H9 (cell line): ENCODE measurements at regions not wholly inside any gene's neighbourhood (a gene's known extent, or its start where the extent isn't known, plus 50 kb on each side); places are given as distances from the start of the nearest gene placed in this dataset.

Experiments used
- DNase-seq: peaks from one replicate; pipeline ENCODE4 v3.0.0-alpha.2; 2017
- H2AFZ ChIP-seq: one replicate; pipeline ENCODE4 v1.6.1; 2013; ENCODE audit warnings: mild to moderate bottlenecking, low read length, control low read depth, moderate library complexity
- H2AK5ac ChIP-seq: 2 replicates; pipeline ENCODE4 v1.6.1; 2013; ENCODE audit warnings: low read length, control low read depth, mixed read lengths; ENCODE audit not compliant: insufficient read length
- H2BK120ac ChIP-seq: one replicate; pipeline ENCODE4 v1.6.1; 2013; ENCODE audit warnings: low read depth, mild to moderate bottlenecking, low read length, control low read depth, inconsistent platforms; ENCODE audit not compliant: poor library complexity, severe bottlenecking
- H2BK12ac ChIP-seq: 2 replicates; pipeline ENCODE4 v1.6.1; 2013; ENCODE audit warnings: low read length, control low read depth, mixed read lengths, low read depth; ENCODE audit not compliant: insufficient read length
- H2BK15ac ChIP-seq: 2 replicates; pipeline ENCODE4 v1.6.1; 2013; ENCODE audit warnings: low read depth, low read length, control low read depth
- H2BK20ac ChIP-seq: one replicate; pipeline ENCODE4 v1.6.1; 2013; ENCODE audit warnings: low read depth, mild to moderate bottlenecking, low read length, control low read depth, inconsistent platforms; ENCODE audit not compliant: poor library complexity, severe bottlenecking
- H2BK5ac ChIP-seq: 2 replicates; pipeline ENCODE4 v1.6.1; 2013; ENCODE audit warnings: low read length, control low read depth, mixed read lengths; ENCODE audit not compliant: insufficient read length
- H3K14ac ChIP-seq: 2 replicates; pipeline ENCODE4 v1.6.1; 2013; ENCODE audit warnings: low read length, control low read depth; ENCODE audit not compliant: insufficient read depth
- H3K18ac ChIP-seq: 2 replicates; pipeline ENCODE4 v1.6.1; 2013; ENCODE audit warnings: low read depth, mild to moderate bottlenecking, mixed read lengths, low read length, control low read depth; ENCODE audit not compliant: insufficient read length
- H3K23ac ChIP-seq: 2 replicates; pipeline ENCODE4 v1.6.1; 2013; ENCODE audit warnings: low read length, control low read depth, mixed read lengths, low read depth; ENCODE audit not compliant: insufficient read length
- H3K23me2 ChIP-seq: 2 replicates; pipeline ENCODE4 v1.6.1; 2013; ENCODE audit warnings: low read depth, mild to moderate bottlenecking, mixed read lengths, low read length, control low read depth; ENCODE audit not compliant: insufficient read length, poor library complexity, severe bottlenecking
- H3K27ac ChIP-seq: 2 replicates; pipeline ENCODE4 v1.5.1; 2013; ENCODE audit warnings: low read length, control low read depth, mixed read lengths, low read depth; ENCODE audit not compliant: insufficient read length
- H3K27me3 ChIP-seq: 2 replicates; pipeline ENCODE4 v1.6.1; 2013; ENCODE audit warnings: low read length, control low read depth, inconsistent platforms; ENCODE audit not compliant: insufficient read depth
- H3K4ac ChIP-seq: 2 replicates; pipeline ENCODE4 v1.6.1; 2013; ENCODE audit warnings: low read depth, mild to moderate bottlenecking, control low read depth, inconsistent platforms, low read length, moderate library complexity
- H3K4me1 ChIP-seq: 2 replicates; pipeline ENCODE4 v1.6.1; 2013; ENCODE audit warnings: low read length, control low read depth, inconsistent platforms; ENCODE audit not compliant: insufficient read depth
- H3K4me2 ChIP-seq: 2 replicates; pipeline ENCODE4 v1.6.1; 2013; ENCODE audit warnings: low read length, control low read depth, mixed read lengths; ENCODE audit not compliant: insufficient read length, insufficient read depth
- H3K56ac ChIP-seq: 2 replicates; pipeline ENCODE4 v1.6.1; 2013; ENCODE audit warnings: low read depth, mild to moderate bottlenecking, mixed read lengths, low read length, control low read depth; ENCODE audit not compliant: insufficient read length
- H3K79me1 ChIP-seq: 2 replicates; pipeline ENCODE4 v1.6.1; 2013; ENCODE audit warnings: low read depth, mild to moderate bottlenecking, moderate library complexity, low read length, control low read depth, inconsistent platforms; ENCODE audit not compliant: insufficient read depth, poor library complexity, severe bottlenecking
- H3K79me2 ChIP-seq: 2 replicates; pipeline ENCODE4 v1.6.1; 2013; ENCODE audit warnings: low read length, control low read depth, inconsistent platforms; ENCODE audit not compliant: insufficient read depth
- H3K9ac ChIP-seq: 2 replicates; pipeline ENCODE4 v1.6.1; 2013; ENCODE audit warnings: low read length, control low read depth, mixed read lengths; ENCODE audit not compliant: insufficient read length; ENCODE audit errors: extremely low read depth
- H3K9me3 ChIP-seq: one replicate; pipeline ENCODE4 v1.6.1; 2013; ENCODE audit warnings: low read depth, low read length, inconsistent platforms; ENCODE audit not compliant: control insufficient read depth
- H3T11ph ChIP-seq: one replicate; pipeline ENCODE4 v1.6.1; 2013; ENCODE audit warnings: mild to moderate bottlenecking, low read length, control low read depth, inconsistent platforms
- H4K20me1 ChIP-seq: one replicate; pipeline ENCODE4 v1.6.1; 2013; ENCODE audit not compliant: control insufficient read depth, insufficient read length, insufficient read depth
- H4K5ac ChIP-seq: 2 replicates; pipeline ENCODE4 v1.6.1; 2013; ENCODE audit warnings: low read depth, mild to moderate bottlenecking, mixed read lengths, low read length, control low read depth; ENCODE audit not compliant: insufficient read length
- H4K8ac ChIP-seq: replicated peaks from 2 replicates; pipeline ENCODE4 v1.6.1; 2013; ENCODE audit warnings: low read length, control low read depth, mixed read lengths, low read depth; ENCODE audit not compliant: insufficient read length
- H4K91ac ChIP-seq: 2 replicates; pipeline ENCODE4 v1.6.1; 2013; ENCODE audit warnings: low read depth, mild to moderate bottlenecking, moderate library complexity, mixed read lengths, low read length, control low read depth; ENCODE audit not compliant: insufficient read length
- H3K27ac Mint-ChIP-seq, 3 experiments: 2 replicates in 2 of 3; 3 replicates in 1 of 3; pipeline ENCODE4 v1.8.0; 2020 to 2021; ENCODE audit warnings: mixed read lengths in 3 of 3, mild to moderate bottlenecking in 1 of 3, moderate library complexity in 1 of 3
- H3K27me3 Mint-ChIP-seq: 2 replicates; pipeline ENCODE4 v1.8.0; 2021; ENCODE audit warnings: low read depth, mild to moderate bottlenecking, moderate library complexity, mixed read lengths
- H3K36me3 Mint-ChIP-seq, 3 experiments: 2 replicates in 2 of 3; 3 replicates in 1 of 3; pipeline ENCODE4 v1.8.0; 2020 to 2021; ENCODE audit warnings: low read depth in 3 of 3, mixed read lengths in 3 of 3; ENCODE audit not compliant: insufficient read depth in 1 of 3
- H3K4me1 Mint-ChIP-seq, 2 experiments: 2 replicates each; pipeline ENCODE4 v1.8.0; 2020; ENCODE audit warnings: mixed read lengths in 2 of 2
- H3K4me3 Mint-ChIP-seq, 2 experiments: 2 replicates in 1 of 2; 3 replicates in 1 of 2; pipeline ENCODE4 v1.8.0; 2020 to 2021; ENCODE audit warnings: mild to moderate bottlenecking in 2 of 2, mixed read lengths in 2 of 2, moderate library complexity in 1 of 2
- H3K9me3 Mint-ChIP-seq, 2 experiments: 2 replicates in 1 of 2; 3 replicates in 1 of 2; pipeline ENCODE4 v1.8.0; 2020; ENCODE audit warnings: mild to moderate bottlenecking in 2 of 2, mixed read lengths in 2 of 2, moderate library complexity in 1 of 2
- CTCF ChIP-seq: fragments of 200-600 bp; sonication (generic); conservative IDR thresholded peaks from 3 replicates; pipeline ENCODE4 v1.8.0; 2021; ENCODE audit warnings: antibody characterized with exemption, mild to moderate bottlenecking
- WGBS: extraction: QIAGEN DNeasy Blood & Tissue Kit; methylation state at CpG from one replicate; pipeline ENCODE4 v1.1.7; 2013; ENCODE audit warnings: missing lambda C conversion rate, low lambda C conversion rate, mixed read lengths; ENCODE audit not compliant: insufficient read length; ENCODE audit errors: extremely low coverage; 5-methylcytosine and 5-hydroxymethylcytosine counted together

GRCh38 chr11:101299210-101299609 lies 169.6 kb upstream of the PGR start:
- no peak overlapping the region for H3K4me2 ChIP-seq
- no peak overlapping the region for H3K9ac ChIP-seq
- TF ChIP-seq CTCF = no peak
- no peak overlapping the region for H2BK20ac ChIP-seq
- no peaks in the 10 kb centered on the region for H3K23me2 ChIP-seq
- DNase-seq = no peak
- H3K4me3 Mint-ChIP-seq = no peak overlapping the region
- H3K79me2 ChIP-seq = no peaks in the 10 kb centered on the region
- no peak overlapping the region for H3K4ac ChIP-seq
- no peak overlapping the region for H2AFZ ChIP-seq
- WGBS = no CpG with 5 or more reads among the region's 6 CpGs
- H3K4me1 Mint-ChIP-seq = no peaks in the 10 kb centered on the region
- no peaks in the 10 kb centered on the region for H3K79me1 ChIP-seq
- H3K27ac Mint-ChIP-seq = no peak overlapping the region
- H4K5ac ChIP-seq = no peak overlapping the region
- H3K23ac ChIP-seq = no peak overlapping the region
- no peak overlapping the region for H2AK5ac ChIP-seq
- no peak overlapping the region for H4K91ac ChIP-seq
- no peaks in the 10 kb centered on the region for H3K9me3 ChIP-seq
- no peak overlapping the region for H3K56ac ChIP-seq
- no peak overlapping the region for H3T11ph ChIP-seq
- H3K14ac ChIP-seq = no peak overlapping the region
- H3K36me3 Mint-ChIP-seq = no peaks in the 10 kb centered on the region
- H3K27ac ChIP-seq = no peak overlapping the region
- H2BK5ac ChIP-seq = no peak overlapping the region
- H3K9me3 Mint-ChIP-seq = peaks cover 0 to 2% of the 10 kb centered on the region in 2 experiments; a peak in 2 of 5 replicates
- no peaks in the 10 kb centered on the region for H3K27me3 ChIP-seq
- no peak overlapping the region for H2BK15ac ChIP-seq
- no peaks in the 10 kb centered on the region for H4K20me1 ChIP-seq
- H3K27me3 Mint-ChIP-seq = no peaks in the 10 kb centered on the region; the same call in 1 of the 2 replicates
- no peak overlapping the region for H4K8ac ChIP-seq
- H2BK120ac ChIP-seq = no peak overlapping the region
- no peaks in the 10 kb centered on the region for H3K4me1 ChIP-seq
- H2BK12ac ChIP-seq = no peak overlapping the region
- no peak overlapping the region for H3K18ac ChIP-seq
